ENCODE measurements at regions not wholly inside any gene's neighbourhood (a gene's known extent, or its start where the extent isn't known, plus 50 kb on each side); places are given as distances from the start of the nearest gene placed in this dataset.

DNA sequence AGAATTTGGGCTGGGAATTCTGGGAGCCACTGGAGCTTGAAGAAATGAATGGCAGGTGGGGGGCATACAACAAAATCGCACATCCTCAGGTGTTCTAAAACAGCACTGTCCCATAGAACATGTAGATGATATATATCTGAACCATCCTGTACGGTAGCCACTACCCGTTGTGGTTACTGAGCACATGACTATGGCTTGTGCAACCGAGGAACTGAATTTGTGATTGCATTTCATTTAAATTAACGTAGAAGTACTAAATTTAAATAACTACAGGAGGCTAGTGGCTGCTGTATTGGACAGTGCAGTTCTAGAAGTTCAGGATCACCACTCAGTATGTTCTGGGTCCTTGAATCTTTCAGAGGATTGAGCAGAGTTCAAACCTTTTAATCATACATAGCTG, 172.4 kb downstream of the PHETA1 start:
- no peak for DNase-seq (ENCODE audit: low read depth)

DNA sequence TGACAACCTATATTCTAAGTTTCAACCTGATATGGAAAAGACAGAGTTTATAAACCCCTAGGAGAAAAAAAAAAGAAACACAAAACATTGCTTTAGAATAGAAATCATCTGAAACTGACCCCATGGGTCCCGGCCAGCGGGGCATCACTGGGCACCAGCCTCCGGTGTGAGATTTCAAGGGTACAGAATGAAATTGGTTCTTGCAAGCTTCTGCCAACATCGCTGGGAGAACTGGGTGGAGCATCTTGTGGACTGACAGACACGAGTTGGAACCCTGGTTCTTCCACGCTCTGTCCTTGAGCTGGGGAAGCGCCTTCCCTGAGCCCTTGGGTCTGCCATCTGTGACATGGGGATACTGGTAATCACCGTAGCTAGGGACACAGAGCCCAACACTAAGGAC, 173.6 kb downstream of the PHETA1 start:
- no peak for DNase-seq (ENCODE audit: low read depth)

GRCh38 chr12:111194703-111195051, 174.2 kb downstream of the PHETA1 start:
- no peak for DNase-seq (ENCODE audit: low read depth)

GRCh38 chr12:111193977-111194702, 174.8 kb downstream of the PHETA1 start:
- no peak for DNase-seq (ENCODE audit: low read depth)

- DNase-seq (ENCODE audit: low read depth), result no peak
Observed at GRCh38 chr12:111193496-111193895, 175.4 kb downstream of the PHETA1 start.

DNA sequence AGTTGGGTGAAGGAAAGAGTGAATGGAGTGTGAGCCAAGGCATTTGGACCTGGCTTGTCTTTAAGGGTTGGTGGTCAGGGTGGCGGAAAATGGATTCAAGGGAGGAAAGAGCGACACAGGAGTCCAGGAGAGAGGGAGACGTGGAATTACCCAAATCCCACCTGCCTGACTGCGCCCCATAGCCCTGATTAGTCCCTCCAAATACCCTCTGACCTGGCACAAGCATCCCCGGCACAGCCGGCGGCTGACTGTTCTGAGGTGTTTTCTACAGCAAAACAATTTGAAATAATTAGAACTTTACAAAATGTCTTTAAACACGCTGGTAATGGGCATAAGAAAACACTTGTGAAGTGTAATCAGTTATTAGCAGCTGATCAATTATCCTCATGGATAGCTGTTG, 175.8 kb downstream of the PHETA1 start:
- DNase-seq (ENCODE audit: low read depth), result no peak

- DNase-seq (ENCODE audit: low read depth), result no peak
Observed at GRCh38 chr12:111192647-111193046, 176.2 kb downstream of the PHETA1 start.

GRCh38 chr12:111190741-111191526, 178.0 kb downstream of the PHETA1 start:
- DNase-seq (ENCODE audit: low read depth), result no peak

DNA sequence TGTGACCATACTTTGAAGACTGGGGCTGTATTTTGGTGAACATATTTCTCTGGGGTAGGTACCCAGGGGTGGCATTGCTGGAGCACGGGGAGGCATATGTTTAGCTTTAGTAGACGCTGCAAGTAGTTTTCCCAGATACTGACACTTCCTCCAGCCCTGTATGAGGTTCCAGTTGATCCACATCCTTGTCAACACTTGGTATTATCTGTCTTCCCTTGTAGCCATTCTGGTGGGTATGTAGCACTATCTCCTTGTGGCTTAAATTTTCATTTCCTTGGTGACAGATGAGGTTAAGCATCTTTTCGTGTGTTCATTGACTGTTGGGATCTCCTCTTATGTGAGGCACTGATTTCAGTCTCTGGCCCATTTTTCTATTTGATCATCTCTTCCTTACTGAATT, 179.1 kb downstream of the PHETA1 start:
- DNase-seq (ENCODE audit: low read depth), result no peak

DNA sequence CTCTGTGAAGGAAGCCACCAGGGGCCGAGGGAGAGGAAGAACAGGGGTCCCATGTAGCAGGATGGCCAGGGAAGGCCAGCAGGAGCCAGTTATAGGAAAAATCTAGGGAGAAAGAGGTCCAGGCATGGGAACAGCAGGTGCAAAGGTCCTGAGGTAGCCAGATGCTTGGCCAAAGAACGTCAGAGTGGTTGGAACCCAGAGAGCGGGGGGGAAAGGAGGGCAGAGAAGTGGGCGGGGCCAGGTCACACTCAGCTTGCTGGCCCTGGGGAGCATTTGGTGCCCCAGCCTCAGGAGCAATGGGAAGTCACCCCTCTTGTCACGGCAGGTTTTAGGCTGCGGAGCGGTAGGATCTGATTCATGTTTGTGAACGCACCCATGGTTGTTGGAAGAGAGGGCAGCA, 180.5 kb downstream of the PHETA1 start:
- DNase-seq (ENCODE audit: low read depth), result no peak

DNA sequence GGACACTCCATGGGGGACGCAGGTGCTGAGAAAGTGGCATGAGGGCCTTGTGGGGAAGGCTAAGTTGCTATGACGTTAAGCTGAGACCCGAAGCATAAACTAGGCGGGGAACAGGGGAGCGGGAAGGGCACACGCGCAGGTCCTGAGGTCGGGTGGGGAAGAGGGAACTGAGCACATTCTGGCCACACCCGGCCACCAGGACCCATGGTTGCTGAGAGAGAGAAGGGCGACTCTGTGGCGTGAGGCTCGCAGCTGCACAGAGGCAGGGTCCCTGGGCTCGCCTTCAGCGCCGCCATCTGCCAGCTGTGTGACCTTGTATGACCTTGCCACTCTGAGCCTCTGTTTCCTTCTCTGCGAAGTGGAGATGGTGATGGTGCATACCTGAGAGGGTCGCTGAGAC, 182.5 kb downstream of the PHETA1 start:
- no peak for DNase-seq (ENCODE audit: low read depth)

DNA sequence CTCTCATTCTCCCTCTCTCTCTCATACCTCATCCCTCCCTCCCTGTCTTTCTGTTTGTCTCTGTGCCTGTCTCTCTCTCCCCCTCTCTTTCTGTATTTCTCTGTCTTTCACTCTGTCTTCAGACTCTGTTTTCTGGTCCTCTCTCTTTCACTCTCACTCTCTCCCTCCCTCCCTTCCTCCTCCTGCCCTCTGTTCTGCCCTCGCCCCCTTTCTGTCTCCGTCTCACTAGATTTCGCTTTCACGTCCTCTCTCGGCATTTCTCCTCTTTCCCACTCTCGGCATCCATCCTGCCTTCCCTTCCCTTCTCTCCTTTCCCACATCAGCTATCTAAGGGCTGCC, 183.0 kb downstream of the PHETA1 start:
- no peak for DNase-seq (ENCODE audit: low read depth)

DNA sequence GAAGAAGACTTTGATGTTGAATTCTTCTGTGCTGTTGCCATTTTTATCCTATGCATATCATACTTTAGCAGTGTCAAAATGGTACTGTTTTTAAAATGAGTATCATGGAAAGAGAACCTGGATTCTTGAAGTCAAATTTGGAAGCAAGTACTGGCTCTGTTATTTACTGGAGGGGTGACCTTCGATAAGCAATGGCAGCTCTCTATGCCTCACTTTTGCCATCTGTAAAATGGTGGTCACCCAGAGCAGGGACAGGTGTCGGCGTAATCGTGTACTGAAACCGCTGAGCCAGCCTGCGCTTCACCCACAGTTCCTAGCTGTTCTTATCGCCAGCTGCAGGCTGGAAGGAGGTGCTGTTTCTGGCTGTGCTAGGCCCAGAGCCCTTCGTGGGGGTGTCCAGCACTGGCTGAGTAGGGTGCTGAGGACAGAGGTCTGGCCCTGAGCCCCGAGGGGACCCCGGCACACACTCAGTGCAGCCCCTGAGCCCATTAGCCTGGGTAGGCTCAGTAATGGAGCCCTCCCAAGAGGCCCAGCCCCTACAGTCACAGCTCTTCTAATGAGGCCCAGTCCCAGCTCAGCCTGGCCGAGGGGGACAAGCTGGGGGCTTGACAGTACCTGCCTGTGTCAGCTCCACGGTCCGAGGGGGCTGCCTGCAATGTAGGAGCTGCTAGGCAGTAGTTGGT, 183.5 kb downstream of the PHETA1 start:
- no peak for DNase-seq (ENCODE audit: low read depth)

GRCh38 chr12:111184161-111184560, 184.7 kb downstream of the PHETA1 start:
- DNase-seq (ENCODE audit: low read depth), result no peak

DNA sequence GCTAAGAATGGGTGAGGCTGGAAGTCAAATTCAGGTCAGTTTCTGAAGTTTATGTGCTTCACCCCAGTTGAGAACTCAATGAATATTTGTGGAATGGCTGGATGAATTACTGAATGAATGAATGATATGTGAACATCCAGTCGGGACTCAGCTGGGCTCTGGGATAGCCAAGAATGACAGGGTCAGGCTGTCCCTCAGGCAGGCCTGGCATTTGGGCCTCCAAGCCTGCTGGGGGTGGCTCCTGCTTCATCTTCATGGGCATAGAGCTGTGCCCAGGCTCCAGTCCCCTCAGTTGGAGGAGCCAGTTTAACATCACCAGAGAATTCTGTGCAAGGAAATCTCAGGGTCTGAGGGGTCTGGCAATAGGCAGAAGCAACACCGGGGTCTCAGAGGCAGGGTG, 185.8 kb downstream of the PHETA1 start:
- no peak for DNase-seq (ENCODE audit: low read depth)

DNA sequence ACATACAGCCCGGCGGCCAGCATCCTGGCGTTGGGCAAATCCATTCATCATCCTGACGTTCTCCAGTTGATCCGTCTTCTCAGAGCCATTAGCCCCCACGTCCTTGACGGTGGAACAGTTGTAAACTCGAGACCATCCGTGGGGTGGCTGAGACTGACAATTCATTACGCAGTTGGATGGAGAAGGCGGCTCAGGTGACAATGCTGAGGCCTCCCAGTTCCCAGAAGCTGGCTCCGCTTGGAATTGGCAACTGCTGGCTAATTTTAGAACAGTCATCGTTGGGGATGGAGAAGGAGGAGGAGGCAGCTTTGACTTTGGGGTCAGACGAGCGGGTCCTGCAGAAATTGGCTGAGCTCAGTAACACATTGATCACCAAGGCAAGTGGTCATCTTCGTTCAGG, 186.5 kb downstream of the PHETA1 start:
- DNase-seq (ENCODE audit: low read depth), result no peak

GRCh38 chr12:111181143-111181726, 187.7 kb downstream of the PHETA1 start:
- DNase-seq (ENCODE audit: low read depth), result no peak

DNA sequence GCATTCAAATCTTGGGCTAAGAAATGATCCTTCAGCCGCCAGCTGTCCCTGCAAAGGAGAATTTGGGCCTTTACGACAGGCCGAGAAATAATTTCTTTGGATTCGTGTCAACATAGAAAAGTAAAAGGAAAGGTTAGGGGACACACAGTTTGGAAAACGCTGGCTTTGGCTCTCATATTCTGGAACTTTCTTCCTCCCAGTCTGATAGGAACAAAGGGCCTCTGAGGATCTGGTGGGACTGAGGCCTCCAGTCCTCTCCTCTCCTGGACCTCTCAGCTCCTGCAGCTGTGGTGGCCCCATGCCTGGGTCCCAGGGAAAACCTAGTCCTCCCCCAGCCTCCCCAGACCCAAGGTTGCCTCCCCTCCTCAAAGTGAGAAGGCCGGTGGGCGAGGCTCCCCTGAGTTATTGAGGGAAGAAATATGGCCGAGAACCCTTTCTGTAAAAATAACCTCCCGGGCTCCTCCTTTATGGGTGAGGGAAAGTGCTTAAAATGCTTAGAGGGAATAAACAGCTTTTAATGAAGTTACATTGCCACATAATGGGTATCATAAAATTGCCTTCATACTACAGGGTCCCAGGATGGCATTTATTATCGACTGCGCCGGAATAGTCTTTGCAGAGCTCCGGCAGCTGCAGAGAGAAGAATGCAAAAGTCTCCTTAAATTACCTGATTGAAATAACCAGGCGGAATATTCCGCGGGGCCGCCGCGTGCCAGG, 188.3 kb downstream of the PHETA1 start:
- DNase-seq (ENCODE audit: low read depth), result no peak

DNA sequence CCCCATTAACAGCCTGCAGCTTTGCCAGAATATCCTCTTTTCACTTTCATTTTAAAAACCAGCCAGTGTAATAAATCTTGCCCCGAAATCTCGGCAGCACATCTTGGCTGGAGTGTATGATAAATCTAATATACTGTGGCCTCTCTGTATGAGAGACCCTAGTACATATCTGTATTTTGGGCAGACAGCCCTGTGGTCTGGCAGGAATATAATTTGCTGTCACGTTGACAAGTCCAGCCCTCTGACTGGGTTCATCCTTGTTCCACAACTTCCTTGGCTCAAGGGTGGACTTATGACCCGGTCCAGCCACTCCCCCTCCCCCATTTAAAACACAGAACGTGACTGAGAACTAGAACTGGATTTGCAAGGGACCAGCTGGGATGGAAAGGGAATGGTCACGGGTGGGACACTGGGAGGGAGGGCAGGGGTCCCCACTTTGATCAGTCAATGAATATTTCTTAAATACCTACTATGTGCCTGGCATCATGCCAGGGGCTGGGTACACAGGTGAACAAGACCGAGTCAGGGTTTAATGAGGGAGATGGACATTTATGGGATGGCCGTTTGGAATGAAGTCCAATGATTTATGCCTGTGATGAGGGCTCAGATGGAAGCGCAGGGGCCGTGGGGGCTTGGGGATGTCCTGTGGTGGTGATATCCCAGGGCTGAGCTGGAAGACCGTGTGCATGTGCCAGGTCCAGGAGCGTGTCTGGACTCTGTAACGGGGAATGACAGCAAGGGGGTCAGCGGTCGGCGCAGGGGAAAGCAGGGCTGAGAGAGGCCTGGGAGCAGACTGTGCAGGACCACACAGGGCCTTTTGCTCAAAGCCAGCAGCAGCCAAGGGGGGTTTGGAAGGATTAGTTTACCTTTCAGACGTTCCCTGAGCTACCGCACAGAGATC, 190.5 kb downstream of the PHETA1 start:
- no peak for DNase-seq (ENCODE audit: low read depth)

DNA sequence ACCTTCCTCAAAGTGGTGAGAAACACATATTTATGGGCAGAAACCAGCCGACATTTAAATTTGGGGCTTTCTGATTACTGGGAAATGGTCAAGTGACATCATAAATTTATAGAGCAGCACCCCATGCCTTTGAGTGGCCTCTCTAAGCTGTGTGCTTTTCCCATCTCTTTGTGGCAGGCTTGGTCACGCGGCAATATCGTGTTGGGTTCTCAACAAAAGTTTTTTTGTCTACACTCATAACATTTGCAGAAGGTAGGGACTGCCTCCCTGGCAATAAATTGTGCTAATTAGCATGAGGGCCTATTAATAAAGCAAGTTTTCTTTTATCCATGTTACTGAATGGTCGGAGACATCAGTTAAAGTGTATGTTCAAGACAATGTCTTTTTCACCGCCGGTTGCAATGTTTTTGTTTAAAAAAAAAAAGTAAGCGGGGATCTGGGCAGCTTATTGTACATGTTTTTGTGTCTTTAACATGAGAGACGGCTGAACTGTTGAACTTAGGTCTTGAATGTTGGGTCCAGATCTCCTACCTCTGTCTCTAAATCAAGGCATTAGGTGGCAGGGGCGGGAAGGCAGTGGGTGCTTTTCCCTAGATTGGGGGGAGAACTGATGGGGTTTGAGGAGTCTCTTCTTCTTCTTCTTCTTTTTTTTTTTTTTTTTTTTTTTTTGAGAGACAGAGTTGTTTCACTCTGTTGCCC, 193.3 kb downstream of the PHETA1 start:
- no peak for DNase-seq (ENCODE audit: low read depth)

- DNase-seq (ENCODE audit: low read depth), result no peak
Observed at GRCh38 chr12:111174961-111175345, 193.9 kb downstream of the PHETA1 start.

Measured in T-helper 22 cell (primary cell).